ENCODE measurements at regions not wholly inside any gene's neighbourhood (a gene's known extent, or its start where the extent isn't known, plus 50 kb on each side); places are given as distances from the start of the nearest gene placed in this dataset.
A peak's percentile ranks its signal among the peaks of the same experiment; 100 is the strongest.
"Not testable (repeated sequence)": the region's sequence is repeated elsewhere in the genome, so short reads cannot be mapped to it uniquely, and the experiment has no call there.

- DNase-seq (ENCODE audit: low read depth in 2 of 2) = no peak
Measured at GRCh38 chr6:166806217-166806838, 150.0 kb downstream of the RNASET2 start.

DNA sequence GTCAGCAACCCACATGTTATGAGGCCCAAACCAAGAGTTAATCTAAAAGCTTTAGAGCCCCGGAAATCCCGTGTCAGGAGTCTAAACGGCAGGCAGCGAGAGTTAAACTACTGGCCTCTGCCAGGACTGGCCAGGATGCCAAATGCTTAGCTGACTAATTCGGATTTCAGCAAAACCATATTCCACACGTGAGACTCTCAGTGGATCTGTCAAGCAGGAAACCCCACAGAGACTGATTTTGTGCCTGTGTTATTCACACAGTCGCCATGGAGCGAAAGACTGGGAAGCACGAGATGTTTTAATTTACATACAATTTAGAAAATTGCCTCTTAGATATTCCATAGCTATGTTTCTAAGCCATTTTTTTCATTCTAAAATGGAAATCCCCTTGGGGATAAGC is 152.9 kb downstream of the RNASET2 start:
- DNase-seq (ENCODE audit: low read depth in 2 of 2) = no peak

DNA sequence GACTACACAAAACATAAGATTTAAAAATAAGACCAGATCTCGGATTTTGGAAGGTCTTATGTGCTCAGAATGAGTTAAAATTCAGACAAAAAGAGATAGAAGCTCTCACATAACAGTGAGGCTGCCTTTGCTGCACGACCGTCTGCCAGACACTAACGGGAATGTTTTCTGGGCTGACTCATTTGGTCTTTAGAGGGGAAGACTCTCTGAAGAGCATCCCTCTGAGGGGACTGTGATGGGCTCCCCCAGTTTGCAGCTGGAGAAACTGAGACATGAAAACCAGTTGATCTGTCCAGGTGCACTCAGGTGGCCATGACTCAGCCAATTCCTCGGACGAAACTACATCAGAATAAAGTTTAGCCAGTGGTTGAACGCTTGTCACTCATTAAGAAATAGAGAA is 153.9 kb downstream of the RNASET2 start:
- DNase-seq (ENCODE audit: low read depth in 2 of 2) = no peak

DNA sequence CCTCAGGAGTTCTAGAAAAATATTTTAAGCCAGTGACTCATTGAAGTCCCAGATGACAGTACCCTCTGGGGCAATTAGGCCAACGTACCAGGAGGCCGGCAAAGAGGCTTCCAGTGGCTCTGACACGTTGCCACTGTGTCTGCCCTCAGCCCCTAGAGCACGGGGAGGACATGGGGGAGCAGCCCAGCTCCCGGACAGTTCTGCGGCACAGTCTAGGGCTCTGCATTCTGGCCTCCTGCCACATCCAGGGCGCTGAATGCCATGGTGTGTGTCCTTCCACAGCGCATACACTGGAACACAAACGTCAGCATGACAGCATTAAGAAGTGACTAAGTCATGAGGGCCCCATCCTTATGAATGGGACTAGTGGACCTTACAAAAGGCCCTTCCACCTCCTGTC is 156.2 kb downstream of the RNASET2 start:
- no peak for DNase-seq (ENCODE audit: low read depth in 2 of 2)

- DNase-seq (ENCODE audit: low read depth in 2 of 2) = no peak
Measured at GRCh38 chr6:166798652-166799051, 157.7 kb downstream of the RNASET2 start.

GRCh38 chr6:166796610-166797009 is 159.7 kb downstream of the RNASET2 start:
- no peak for DNase-seq (ENCODE audit: low read depth in 2 of 2)

DNA sequence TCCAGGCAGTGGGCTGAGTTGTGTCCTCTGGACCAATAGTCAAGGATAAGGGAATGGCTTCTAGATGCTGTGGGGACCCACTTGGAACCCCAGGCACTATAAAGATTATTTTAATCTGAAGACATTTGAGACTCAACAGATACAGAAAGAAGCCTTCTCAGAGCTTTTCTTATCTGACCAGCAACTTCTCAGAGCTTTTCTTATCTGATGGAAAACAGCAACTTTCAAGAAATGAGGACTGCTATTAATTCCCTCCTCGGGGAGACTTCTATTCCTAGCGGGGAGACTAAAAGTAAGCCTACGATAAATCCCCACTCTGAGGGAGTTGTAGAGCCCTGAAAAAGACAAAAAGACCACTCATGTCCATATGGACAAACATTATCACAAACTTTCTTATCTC is 160.5 kb downstream of the RNASET2 start:
- DNase-seq (ENCODE audit: low read depth in 2 of 2) = no peak

- not testable (repeated sequence) for DNase-seq (ENCODE audit: low read depth in 2 of 2)
Measured at GRCh38 chr6:166790808-166791207, 163.8 kb upstream of the RPS6KA2 start.

- DNase-seq (ENCODE audit: low read depth in 2 of 2) = not testable (repeated sequence)
Measured at GRCh38 chr6:166788846-166789529, 161.9 kb upstream of the RPS6KA2 start.

GRCh38 chr6:166786704-166787293 is 159.7 kb upstream of the RPS6KA2 start:
- DNase-seq (ENCODE audit: low read depth in 2 of 2) = no peak

DNA sequence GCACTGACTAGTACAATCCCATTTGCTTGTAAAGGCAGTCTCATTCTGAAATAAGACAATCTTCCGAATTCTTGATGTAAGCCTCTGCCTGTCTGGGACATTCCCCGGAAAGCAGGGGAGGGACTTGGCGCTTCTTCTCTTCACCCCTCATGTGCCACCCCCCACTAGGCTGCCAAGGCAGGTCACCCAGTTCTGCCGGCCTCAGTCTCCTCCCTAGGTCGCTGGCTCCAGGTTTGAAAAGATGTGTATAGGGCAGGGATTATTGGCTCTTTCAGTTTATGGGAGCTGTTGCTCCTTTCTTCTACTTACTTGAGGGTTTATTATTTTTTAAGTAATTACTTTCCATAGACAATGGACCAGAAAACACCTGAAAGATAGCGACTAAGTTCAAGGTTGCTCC is 158.1 kb upstream of the RPS6KA2 start:
- DNase-seq (ENCODE audit: low read depth in 2 of 2) = no peak

DNA sequence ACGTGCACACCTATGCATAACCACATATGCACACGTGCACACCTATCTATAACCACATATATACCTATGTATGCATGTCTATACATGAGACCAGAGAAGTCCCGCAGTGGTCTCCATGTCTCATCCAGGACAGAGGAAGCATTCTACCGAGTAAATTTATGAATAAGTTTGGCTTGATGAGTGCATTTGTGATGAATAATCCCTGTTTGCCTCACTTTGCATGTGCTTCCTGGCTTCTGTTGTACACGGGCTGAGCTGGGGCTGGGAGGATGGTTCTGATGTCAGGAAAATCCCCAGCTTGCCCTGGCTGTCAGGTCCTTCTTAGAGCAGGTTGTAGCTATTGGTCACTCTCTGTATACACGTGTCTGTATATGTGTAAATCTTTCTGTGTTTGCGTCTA is 157.6 kb upstream of the RPS6KA2 start:
- DNase-seq (ENCODE audit: low read depth in 2 of 2) = no peak

DNA sequence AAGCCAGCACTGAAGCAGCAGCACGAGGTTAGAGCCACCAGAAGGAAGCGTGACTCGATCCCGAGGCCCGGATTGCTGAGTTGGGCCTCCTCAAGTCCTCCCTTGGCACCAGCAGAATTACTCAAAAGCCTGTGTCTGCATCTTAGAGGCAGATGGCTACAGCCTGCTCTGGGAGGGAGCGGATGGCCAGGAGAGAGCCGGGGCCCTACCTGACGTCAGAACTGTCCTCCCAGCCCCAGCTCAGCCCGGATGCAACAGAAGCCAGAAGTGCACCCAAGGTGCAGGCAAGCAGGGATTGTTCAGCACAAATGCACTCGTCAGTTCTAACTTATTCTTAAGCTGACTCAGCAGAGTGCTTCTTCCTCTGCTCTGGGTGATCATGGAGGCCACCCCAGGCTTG is 155.5 kb upstream of the RPS6KA2 start:
- DNase-seq (ENCODE audit: low read depth in 2 of 2) = no peak

DNA sequence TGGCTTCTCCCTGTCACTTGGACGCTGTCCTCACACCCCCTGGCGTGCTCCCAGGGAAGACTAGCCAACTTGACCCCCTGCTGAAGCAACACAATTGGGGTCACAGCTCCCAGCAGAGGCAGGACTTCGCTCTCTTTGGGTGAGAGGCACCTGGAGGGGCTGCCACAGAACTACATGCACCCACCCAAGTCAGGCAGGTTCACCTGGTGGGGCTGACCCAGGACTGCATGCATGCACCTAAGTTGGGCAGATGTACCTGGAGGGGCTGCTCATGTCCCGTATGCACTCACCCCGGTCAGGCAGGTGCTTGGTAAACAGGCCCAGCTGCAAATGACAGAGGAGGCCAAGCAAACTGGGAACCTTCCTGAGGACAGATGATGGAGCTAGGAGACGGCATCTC is 154.3 kb upstream of the RPS6KA2 start:
- DNase-seq (ENCODE audit: low read depth in 2 of 2) = no peak

- DNase-seq (ENCODE audit: low read depth in 2 of 2) = no peak
Measured at GRCh38 chr6:166779963-166780683, 153.1 kb upstream of the RPS6KA2 start.

DNA sequence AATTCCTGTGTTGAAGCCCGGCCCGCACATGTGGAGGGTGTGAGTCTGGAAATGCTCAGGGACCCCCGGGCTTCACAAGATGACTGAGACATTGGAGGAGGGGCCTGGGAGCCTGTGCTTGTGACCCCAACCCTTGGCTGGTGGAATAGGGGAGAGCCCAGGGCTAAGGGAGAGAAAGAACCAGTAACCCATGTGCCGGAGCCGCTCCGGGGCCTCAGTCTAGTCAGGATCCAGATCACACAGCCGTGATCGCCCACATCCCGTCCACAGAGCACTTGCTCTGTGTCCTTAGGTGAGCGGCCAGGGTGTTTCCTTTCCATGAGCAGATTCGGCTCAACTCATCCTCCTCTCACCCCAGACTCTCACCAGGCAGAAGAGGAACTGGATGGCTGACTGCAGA is 152.3 kb upstream of the RPS6KA2 start:
- no peak for DNase-seq (ENCODE audit: low read depth in 2 of 2)

DNA sequence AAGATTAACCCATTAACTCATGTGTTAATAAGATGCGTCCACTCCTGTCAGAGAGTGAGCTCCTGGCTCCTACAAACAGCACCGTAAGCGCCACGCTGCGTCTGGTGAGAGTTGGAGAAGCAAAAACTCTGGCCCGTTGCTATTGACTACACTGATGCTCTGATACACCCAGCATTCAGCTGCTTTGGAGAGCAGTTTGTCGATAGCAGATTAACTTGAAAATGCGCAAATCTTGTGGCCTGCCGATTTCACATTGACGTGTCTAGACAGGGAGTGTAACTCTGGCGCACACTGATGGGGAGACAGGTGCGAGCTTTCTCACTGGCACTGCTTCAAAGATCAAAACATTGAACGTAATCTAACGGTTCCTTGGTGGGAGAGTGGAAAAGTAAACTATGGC is 151.7 kb upstream of the RPS6KA2 start:
- no peak for DNase-seq (ENCODE audit: low read depth in 2 of 2)

DNA sequence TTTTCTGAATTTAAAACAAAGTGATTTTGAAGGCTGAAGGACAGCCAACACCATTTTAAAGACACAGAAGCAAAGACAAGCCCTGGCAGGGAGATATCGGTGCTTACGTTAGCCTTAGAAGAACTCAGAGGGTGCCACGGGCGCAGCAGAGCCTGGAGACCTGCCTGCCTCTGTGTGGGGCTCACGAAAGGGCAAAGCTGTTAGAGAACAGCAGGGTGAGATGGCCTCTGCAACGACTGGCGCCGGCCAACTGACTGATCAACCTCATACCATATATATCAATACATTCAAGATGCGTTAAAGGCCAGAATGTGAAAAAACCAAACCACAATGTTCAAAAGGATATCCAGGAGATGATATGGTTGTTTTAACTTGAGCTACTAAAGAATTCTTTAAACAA is 151.0 kb upstream of the RPS6KA2 start:
- no peak for DNase-seq (ENCODE audit: low read depth in 2 of 2)

DNA sequence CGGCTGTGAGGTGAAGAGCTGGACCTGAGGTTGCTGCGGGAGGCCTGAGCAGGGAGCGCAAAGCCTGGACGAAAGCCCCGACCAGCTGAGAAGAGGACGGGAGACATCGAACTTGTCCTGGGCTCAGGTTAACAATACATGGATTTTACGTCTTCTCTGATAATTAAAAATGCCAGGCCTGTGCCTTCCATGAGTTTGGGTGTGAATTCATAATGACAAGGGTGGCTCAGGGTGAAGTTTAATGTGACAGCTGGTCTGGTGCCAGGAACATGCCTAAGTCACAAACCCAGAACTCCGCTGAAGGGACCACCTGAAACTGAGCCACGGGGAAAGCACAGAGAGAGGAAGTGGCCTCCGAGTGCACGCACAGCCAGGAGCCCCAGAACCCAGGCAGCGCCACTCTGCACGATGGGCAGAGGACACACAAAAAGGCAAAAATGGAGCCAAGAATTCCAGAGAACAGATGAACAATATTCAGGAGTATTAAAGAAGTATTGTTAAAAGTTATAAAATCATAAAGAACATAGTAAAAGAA is 150.1 kb upstream of the RPS6KA2 start:
- DNase-seq (ENCODE audit: low read depth in 2 of 2) = no peak

- no peak for DNase-seq (ENCODE audit: low read depth in 2 of 2)
Measured at GRCh38 chr6:166776571-166776970, 149.5 kb upstream of the RPS6KA2 start.

GRCh38 chr6:166775923-166776220 is 148.8 kb upstream of the RPS6KA2 start:
- DNase-seq (ENCODE audit: low read depth in 2 of 2) = no peak

GRCh38 chr6:166775180-166775922 is 148.3 kb upstream of the RPS6KA2 start:
- DNase-seq (ENCODE audit: low read depth in 2 of 2) = peak; percentile 35 to 39

All from stimulated activated CD4-positive, alpha-beta T cell treated with anti-CD3 and anti-CD28 coated beads, Interleukin-15, amount 100 ng/mL, for 48 hours (primary cell).